ENCODE measurements at regions not wholly inside any gene's neighbourhood (a gene's known extent, or its start where the extent isn't known, plus 50 kb on each side); places are given as distances from the start of the nearest gene placed in this dataset.

- TF ChIP-seq CTCF (conservative IDR thresholded peaks at IDR 0.05), result no peak
- no peak for TF ChIP-seq ZFX (IDR thresholded peaks at IDR 0.05)
These were observed 289.7 kb downstream of the TCF7L2 start for GRCh38 chr10:113239566-113240350.

All from C4-2B (cell line).